Middle frontal gyrus (tissue), 1 donor: ENCODE measurements at regions not wholly inside any gene's neighbourhood (a gene's known extent, or its start where the extent isn't known, plus 50 kb on each side); places are given as distances from the start of the nearest gene placed in this dataset.

Source experiments
- DNase-seq: peaks from one replicate; pipeline ENCODE4 v3.0.0-alpha.2; 2015; ENCODE audit warnings: low spot score; ENCODE audit errors: extremely low spot score

- no peak for DNase-seq
Measured at GRCh38 chr22:25514436-25515180, 49.9 kb upstream of the GRK3 start.
